Spleen (tissue), 11 donors: ENCODE measurements at regions not wholly inside any gene's neighbourhood (a gene's known extent, or its start where the extent isn't known, plus 50 kb on each side); places are given as distances from the start of the nearest gene placed in this dataset.

ENCODE experiments used
- DNase-seq: peaks from one replicate; pipeline ENCODE4 v3.0.0-alpha.2; 2020
- H3K27ac ChIP-seq, 8 donors: fragments of 200-600 bp; sonication (generic) in 7 of 8; 1 replicate in 4 of 8; 2 replicates in 4 of 8; pipeline versions ENCODE4 v1.5.0 to v1.8.0; 2016 to 2021; ENCODE audit warnings: inconsistent platforms in 4 of 8, mild to moderate bottlenecking in 4 of 8, moderate library complexity in 1 of 8
- H3K27me3 ChIP-seq, 7 donors: fragments of 200-600 bp; sonication (generic) in 6 of 7; replicated peaks in 1 of 7; 1 replicate in 4 of 7; 2 replicates in 3 of 7; pipeline versions ENCODE4 v1.5.0 to v1.8.0; 2016 to 2021; ENCODE audit warnings: inconsistent platforms in 3 of 7, mild to moderate bottlenecking in 1 of 7
- H3K36me3 ChIP-seq, 6 donors: fragments of 200-600 bp; sonication (generic) in 5 of 6; 1 replicate in 4 of 6; 2 replicates in 2 of 6; pipeline versions ENCODE4 v1.5.0 to v1.8.0; 2016 to 2021; ENCODE audit warnings: inconsistent platforms in 2 of 6
- H3K4me1 ChIP-seq, 6 donors: fragments of 200-600 bp; sonication (generic) in 5 of 6; 1 replicate in 3 of 6; 2 replicates in 3 of 6; pipeline versions ENCODE4 v1.5.0 to v1.8.0; 2016 to 2021; ENCODE audit warnings: inconsistent platforms in 3 of 6
- H3K4me3 ChIP-seq, 8 donors: fragments of 200-600 bp; sonication (generic) in 7 of 8; 1 replicate in 4 of 8; 2 replicates in 4 of 8; pipeline versions ENCODE4 v1.5.0 to v1.8.0; 2016 to 2021; ENCODE audit warnings: inconsistent platforms in 4 of 8, mild to moderate bottlenecking in 4 of 8, moderate library complexity in 2 of 8
- H3K9me3 ChIP-seq, 8 donors: fragments of 200-600 bp; sonication (generic) in 7 of 8; 1 replicate in 4 of 8; 2 replicates in 4 of 8; pipeline versions ENCODE4 v1.5.0 to v1.8.0; 2016 to 2021; ENCODE audit warnings: inconsistent platforms in 4 of 8
- CTCF ChIP-seq, 11 experiments: fragments of 200-600 bp in 7 of 11; fragments of 450-650 bp in 4 of 11; sonication (generic) in 4 of 11; IDR thresholded peaks in 8 of 11; conservative IDR thresholded peaks in 3 of 11; 1 replicate in 7 of 11; 2 replicates in 4 of 11; pipeline versions ENCODE4 v1.4.0 to v1.8.0; 2016 to 2021; ENCODE audit warnings: antibody characterized with exemption in 11 of 11, inconsistent platforms in 4 of 11, mild to moderate bottlenecking in 1 of 11
- POLR2A ChIP-seq, 3 donors: fragments of 450-650 bp; IDR thresholded peaks; one replicate each; pipeline ENCODE4 v1.5.1; 2017; ENCODE audit warnings: antibody characterized with exemption in 3 of 3, mild to moderate bottlenecking in 1 of 3
- POLR2AphosphoS5 ChIP-seq, 3 donors: sonication (generic); formaldehyde crosslinking; IDR thresholded peaks; one replicate each; pipeline ENCODE4 v1.5.1; 2017; ENCODE audit warnings: antibody characterized with exemption in 3 of 3
- WGBS, 5 donors: extraction: QIAGEN DNeasy Blood & Tissue Kit in 3 of 5; methylation state at CpG; one replicate each; pipeline versions ENCODE4 v1.1.5 to v1.1.7; 2013 to 2018; 5-methylcytosine and 5-hydroxymethylcytosine counted together
- intact Hi-C: fragments of 100-400 bp; cut with DNase I; formaldehyde crosslinking; loops from one replicate; pipeline ENCODE4 v1.15.0; 2023; ENCODE audit warnings: low total_unique reads
- donor health status: healthy with polysubstance abuse.
- donor health status: DM: no; HTN: no; CAD: no; lungs with moderate emphysema.
- donor health status: DM: no; HTN: no; CAD: no.
- donor health status: Bipolar disorder and iron deficiency.
- donor health status: healthy.
- donor health status: DM: no; HTN: no; CAD: no.
- donor health status: DM: yes; HTN: yes; CAD: no.

- DNase-seq = no peak
- Histone ChIP-seq H3K27me3 (no peaks in the 10 kb centered on the region), H3K9me3 (no peaks in the 10 kb centered on the region), H3K4me1 (peaks cover 8 to 83% (median 45%) of the 10 kb centered on the region in 6 donors), H3K36me3 (no peaks in the 10 kb centered on the region), H3K27ac (peak overlapping the region; percentile 3 to 90 (median 81)), H3K4me3 (peak overlapping the region in 1 of 8 donors; percentile 50)
- TF ChIP-seq POLR2AphosphoS5 (IDR thresholded peaks at IDR 0.05) = peak in 1 of 3 donors; percentile 67
- no peak for TF ChIP-seq POLR2A (IDR thresholded peaks at IDR 0.05)
- intact Hi-C loops = no loop called here
- WGBS, 5 donors = 41 to 60% (median 44%) methylated on average over 9 of the region's 9 CpGs
Measured at GRCh38 chr3:46110701-46111493, 83.6 kb upstream of the XCR1 start.

GRCh38 chr3:46107682-46108081 is 80.4 kb upstream of the XCR1 start:
- peaks cover 8 to 94% (median 60%) of the 10 kb centered on the region in 6 donors for H3K4me1 ChIP-seq
- H3K36me3 ChIP-seq = no peaks in the 10 kb centered on the region
- 58 to 69% (median 62%) methylated on average over 4 of the region's 4 CpGs for WGBS, 5 donors
- no peaks in the 10 kb centered on the region for H3K9me3 ChIP-seq
- intact Hi-C loops = no loop called here
- peak; percentile 78 for DNase-seq
- H3K27ac ChIP-seq = peak overlapping the region in 6 of 8 donors; percentile 13 to 90 (median 69)
- no peaks in the 10 kb centered on the region for H3K27me3 ChIP-seq
- TF ChIP-seq POLR2AphosphoS5 (IDR thresholded peaks at IDR 0.05) = no peak
- no peak for TF ChIP-seq CTCF (IDR thresholded peaks at IDR 0.05 in 8 of 11, conservative IDR thresholded peaks at IDR 0.05 in 3 of 11)
- no peak for TF ChIP-seq POLR2A (IDR thresholded peaks at IDR 0.05)
- H3K4me3 ChIP-seq = no peak overlapping the region

- H3K36me3 ChIP-seq = no peaks in the 10 kb centered on the region
- TF ChIP-seq POLR2A (IDR thresholded peaks at IDR 0.05) = no peak
- TF ChIP-seq CTCF (IDR thresholded peaks at IDR 0.05 in 8 of 11, conservative IDR thresholded peaks at IDR 0.05 in 3 of 11) = no peak
- no peak for TF ChIP-seq POLR2AphosphoS5 (IDR thresholded peaks at IDR 0.05)
- no peak for DNase-seq
- peaks cover 0 to 4% (median 0%) of the 10 kb centered on the region in 8 donors for H3K9me3 ChIP-seq
- H3K27me3 ChIP-seq = no peaks in the 10 kb centered on the region
- intact Hi-C loops = no loop called here
- 59 to 70% (median 62%) methylated on average over 4 of the region's 4 CpGs for whole genome bisulfite sequencing, 5 donors
- no peak overlapping the region for H3K4me3 ChIP-seq
- H3K27ac ChIP-seq = peak overlapping the region in 3 of 8 donors; percentile 37 to 86 (median 70)
- H3K4me1 ChIP-seq = peaks cover 8 to 95% (median 55%) of the 10 kb centered on the region in 6 donors
Measured at GRCh38 chr3:46105306-46105919, 78.1 kb upstream of the XCR1 start.

GRCh38 chr3:46104706-46105105 is 77.4 kb upstream of the XCR1 start:
- H3K27ac ChIP-seq = peak overlapping the region in 4 of 8 donors; percentile 20 to 86 (median 54)
- no peaks in the 10 kb centered on the region for H3K36me3 ChIP-seq
- H3K4me3 ChIP-seq = no peak overlapping the region
- WGBS, 5 donors = 73 to 95% (median 83%) methylated on average over 1 of the region's 1 CpG
- no peaks in the 10 kb centered on the region for H3K27me3 ChIP-seq
- intact Hi-C loops = no loop called here
- DNase-seq = no peak
- peaks cover 0 to 4% (median 0%) of the 10 kb centered on the region in 8 donors for H3K9me3 ChIP-seq
- TF ChIP-seq POLR2A (IDR thresholded peaks at IDR 0.05) (no peak), CTCF (IDR thresholded peaks at IDR 0.05 in 8 of 11, conservative IDR thresholded peaks at IDR 0.05 in 3 of 11) (no peak), POLR2AphosphoS5 (IDR thresholded peaks at IDR 0.05) (no peak)
- H3K4me1 ChIP-seq = peaks cover 4 to 95% (median 52%) of the 10 kb centered on the region in 6 donors
